Psoas muscle (tissue), 7 donors: ENCODE measurements at regions not wholly inside any gene's neighbourhood (a gene's known extent, or its start where the extent isn't known, plus 50 kb on each side); places are given as distances from the start of the nearest gene placed in this dataset.

ENCODE experiments used
- ATAC-seq, 4 donors: fragments of 200-7000 bp; cut with Tn5 transposase; one replicate each; pipeline ENCODE4 v1.9.1; 2020; ENCODE audit warnings: moderate library complexity in 3 of 4, mild to moderate bottlenecking in 2 of 4
- DNase-seq, 2 donors: peaks; one replicate each; pipeline ENCODE4 v3.0.0-alpha.2; 2020
- H3K27ac ChIP-seq: fragments of 200-600 bp; one replicate; pipeline ENCODE4 v1.8.0; 2022
- H3K27me3 ChIP-seq, 3 donors: fragments of 200-600 bp in 1 of 3; one replicate each; pipeline versions ENCODE4 v1.6.1 to v1.8.0; 2013 to 2022; ENCODE audit warnings: low read length in 2 of 3, mild to moderate bottlenecking in 2 of 3, moderate library complexity in 1 of 3; ENCODE audit not compliant: insufficient read depth in 3 of 3
- H3K36me3 ChIP-seq, 2 donors: fragments of 200-600 bp in 1 of 2; one replicate each; pipeline versions ENCODE4 v1.6.1 to v1.8.0; 2013 to 2022; ENCODE audit warnings: low read depth in 1 of 2, mild to moderate bottlenecking in 1 of 2, moderate library complexity in 1 of 2; ENCODE audit not compliant: insufficient read depth in 1 of 2
- H3K4me1 ChIP-seq: fragments of 200-600 bp; one replicate; pipeline ENCODE4 v1.8.0; 2022
- H3K4me3 ChIP-seq: fragments of 200-600 bp; one replicate; pipeline ENCODE4 v1.8.0; 2022; ENCODE audit warnings: mild to moderate bottlenecking
- H3K9me3 ChIP-seq: fragments of 200-600 bp; one replicate; pipeline ENCODE4 v1.8.0; 2022
- CTCF ChIP-seq: fragments of 200-600 bp; IDR thresholded peaks from one replicate; pipeline ENCODE4 v1.8.0; 2022; ENCODE audit warnings: antibody characterized with exemption
- WGBS, 3 donors: extraction: QIAGEN DNeasy Blood & Tissue Kit; methylation state at CpG; one replicate each; pipeline versions ENCODE4 v1.1.6 to v1.1.7; 2013; 5-methylcytosine and 5-hydroxymethylcytosine counted together
- intact Hi-C, 2 donors: fragments of 100-400 bp; cut with DNase I; formaldehyde crosslinking; loops; one replicate each; pipeline versions ENCODE4 v1.11.0 to v1.14.2; 2022
- donor health status: healthy with polysubstance abuse.
- donor health status: DM: no; HTN: no; CAD: no; lungs with moderate emphysema.
- donor health status: Bipolar disorder and iron deficiency.
- donor health status: healthy.
- donor health status: DM: yes; HTN: yes; CAD: no.
- donor health status: DM: no; HTN: no; CAD: no.
- donor health status: DM: yes; HTN: yes; CAD: no.

DNA sequence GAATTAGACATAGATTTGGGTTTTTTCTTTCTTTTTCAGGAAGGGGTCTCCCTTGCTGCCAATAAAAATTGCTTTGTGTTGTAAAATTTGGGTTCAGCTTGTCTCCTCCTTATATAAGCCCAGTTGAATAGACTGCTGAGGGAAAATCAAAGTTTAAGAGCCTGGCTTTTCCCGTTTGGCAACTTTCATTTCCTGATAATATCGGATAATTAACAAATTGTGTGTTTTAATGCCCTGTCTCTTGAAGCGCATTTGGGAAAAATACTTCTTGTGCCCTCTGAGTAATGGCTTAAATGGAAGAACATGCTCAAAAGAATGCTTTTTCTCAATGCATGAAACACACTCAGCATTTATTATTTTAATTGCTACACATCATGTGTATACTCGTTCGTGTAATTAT is 198.0 kb upstream of the DCN start:
- WGBS, 3 donors, result 44 to 53% (median 47%) methylated on average over 5 of the region's 5 CpGs
- Histone ChIP-seq H3K27ac (no peak overlapping the region), H3K4me3 (peak overlapping the region; percentile 66), H3K27me3 (no peaks in the 10 kb centered on the region), H3K4me1 (peaks cover 5% of the 10 kb centered on the region), H3K9me3 (no peaks in the 10 kb centered on the region), H3K36me3 (no peaks in the 10 kb centered on the region)
- ATAC-seq, result no peak
- TF ChIP-seq CTCF, result no peak
- intact Hi-C loops, result loop anchor here (5.0 to 10.0 kb wide), 4 partner anchors 424 to 1272 kb away; no protein-coding TSS in a partner anchor
- DNase-seq, result no peak

GRCh38 chr12:91379051-91379775 is 196.6 kb upstream of the DCN start:
- no peaks in the 10 kb centered on the region for H3K27me3 ChIP-seq
- no peak for TF ChIP-seq CTCF
- WGBS, 3 donors, result 74 to 96% (median 77%) methylated on average over 2 of the region's 2 CpGs
- H3K36me3 ChIP-seq, result no peaks in the 10 kb centered on the region
- H3K4me3 ChIP-seq, result no peak overlapping the region
- H3K4me1 ChIP-seq, result peaks cover 5% of the 10 kb centered on the region
- ATAC-seq (no peak), DNase-seq (no peak)
- H3K9me3 ChIP-seq, result no peaks in the 10 kb centered on the region
- no peak overlapping the region for H3K27ac ChIP-seq
- intact Hi-C loops, result no loop called here

DNA sequence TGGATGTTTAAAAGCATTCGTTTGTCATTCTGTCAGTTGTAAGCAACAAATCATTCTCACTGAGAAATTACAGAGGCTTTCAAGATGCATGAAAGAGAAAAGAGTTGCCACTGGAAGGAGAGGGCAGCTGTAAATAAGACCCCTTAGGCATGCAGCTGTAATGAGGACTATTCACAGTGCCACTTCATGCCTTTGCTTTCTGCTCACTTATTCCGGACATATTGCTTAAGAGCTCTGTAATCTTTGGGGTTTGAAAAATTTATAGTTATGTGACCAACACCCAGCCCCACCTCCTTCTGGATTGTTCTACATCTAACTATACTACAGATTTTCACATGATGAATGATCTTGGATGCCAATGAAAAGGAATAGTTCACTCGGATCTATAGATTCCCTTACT is 194.8 kb upstream of the DCN start:
- Histone ChIP-seq H3K4me1 (peaks cover 5% of the 10 kb centered on the region), H3K9me3 (no peaks in the 10 kb centered on the region), H3K4me3 (no peak overlapping the region), H3K27me3 (no peaks in the 10 kb centered on the region), H3K27ac (no peak overlapping the region), H3K36me3 (no peaks in the 10 kb centered on the region)
- no peak for ATAC-seq
- intact Hi-C loops, result no loop called here
- DNase-seq, result no peak
- 61 to 66% (median 65%) methylated on average over 3 of the region's 3 CpGs for WGBS, 3 donors
- TF ChIP-seq CTCF, result no peak

DNA sequence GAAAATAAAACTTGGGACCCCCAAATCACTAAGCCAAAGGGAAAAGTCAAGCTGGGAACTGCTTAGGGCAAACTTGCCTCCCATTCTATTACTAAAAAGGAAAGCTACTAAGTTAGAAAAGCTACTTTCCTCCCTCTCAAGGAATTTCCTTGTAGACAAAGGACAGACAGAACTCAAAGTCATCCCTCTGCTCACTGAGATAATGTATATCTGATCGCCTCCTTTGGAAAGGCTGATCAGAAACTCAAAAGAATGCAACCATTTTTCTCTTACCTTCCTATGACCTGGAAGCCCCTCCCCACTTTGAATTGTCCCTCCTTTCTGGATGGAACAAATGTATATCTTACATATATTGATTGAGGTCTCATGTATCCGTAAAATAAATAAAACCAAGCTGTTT is 190.5 kb upstream of the DCN start:
- no peak for DNase-seq
- intact Hi-C loops, result no loop called here
- Histone ChIP-seq H3K27me3 (no peaks in the 10 kb centered on the region), H3K4me1 (no peaks in the 10 kb centered on the region), H3K27ac (no peak overlapping the region), H3K9me3 (no peaks in the 10 kb centered on the region), H3K4me3 (no peak overlapping the region), H3K36me3 (no peaks in the 10 kb centered on the region)
- TF ChIP-seq CTCF, result no peak
- 90 to 95% (median 91%) methylated on average over 2 of the region's 2 CpGs for WGBS, 3 donors
- no peak for ATAC-seq
